CD4-positive, alpha-beta T cell (primary cell): ENCODE measurements at regions not wholly inside any gene's neighbourhood (a gene's known extent, or its start where the extent isn't known, plus 50 kb on each side); places are given as distances from the start of the nearest gene placed in this dataset.
A peak's percentile ranks its signal among the peaks of the same experiment; 100 is the strongest.

Experiments used
- ATAC-seq: fragments of 200-7000 bp; cut with Tn5 transposase; one replicate; pipeline ENCODE4 v1.10.0; 2022; ENCODE audit warnings: mild to moderate bottlenecking; ENCODE audit not compliant: poor library complexity
- CTCF ChIA-PET: fragments of 350-600 bp; sonication (Branson Sonifier 250); formaldehyde crosslinking; loops from one replicate; lab custom pipeline; 2021; ENCODE audit warnings: antibody characterized with exemption, inconsistent platforms; lab: Charles Lee
- POLR2A ChIA-PET: fragments of 350-600 bp; sonication (Branson Sonifier 250); formaldehyde crosslinking; loops from one replicate; lab custom pipeline; 2021; ENCODE audit warnings: antibody characterized with exemption, inconsistent platforms; lab: Charles Lee
- DNase-seq, 14 experiments: peaks; one replicate each; pipeline ENCODE4 v3.0.0-alpha.2; 2013 to 2020; ENCODE audit warnings: mixed read lengths in 2 of 14
- H3K27ac ChIP-seq, 2 donors: one replicate each; pipeline versions ENCODE4 v1.5.1 to v1.7.0; 2013; ENCODE audit warnings: low read length in 2 of 2, low read depth in 1 of 2, mild to moderate bottlenecking in 1 of 2
- H3K27me3 ChIP-seq, 2 experiments: 1 replicate in 1 of 2; 2 replicates in 1 of 2; pipeline versions ENCODE4 v1.6.1 to v1.7.0; 2013; ENCODE audit warnings: low read length in 2 of 2, control low read depth in 1 of 2, mild to moderate bottlenecking in 1 of 2, moderate library complexity in 1 of 2; ENCODE audit not compliant: insufficient read depth in 2 of 2, control insufficient read depth in 1 of 2
- H3K36me3 ChIP-seq: one replicate; pipeline ENCODE4 v1.6.1; 2013; ENCODE audit warnings: low read length, control low read depth; ENCODE audit not compliant: insufficient read depth
- H3K4me1 ChIP-seq: one replicate; pipeline ENCODE4 v1.6.1; 2013; ENCODE audit warnings: low read length, control low read depth; ENCODE audit not compliant: insufficient read depth
- H3K4me3 ChIP-seq: one replicate; pipeline ENCODE4 v1.5.1; 2013; ENCODE audit warnings: mild to moderate bottlenecking, low read length, moderate library complexity
- H3K9me3 ChIP-seq, 2 experiments: 1 replicate in 1 of 2; 2 replicates in 1 of 2; pipeline versions ENCODE4 v1.6.1 to v1.7.0; 2013; ENCODE audit warnings: low read length in 2 of 2, mild to moderate bottlenecking in 2 of 2, control low read depth in 1 of 2, moderate library complexity in 1 of 2; ENCODE audit not compliant: control insufficient read depth in 1 of 2, insufficient read depth in 1 of 2
- H3K27ac Mint-ChIP-seq: one replicate; pipeline ENCODE4 v1.8.0; 2020; ENCODE audit warnings: mixed read lengths
- H3K27me3 Mint-ChIP-seq: one replicate; pipeline ENCODE4 v1.8.0; 2021; ENCODE audit warnings: mixed read lengths
- H3K36me3 Mint-ChIP-seq: one replicate; pipeline ENCODE4 v1.8.0; 2021; ENCODE audit warnings: low read depth, mixed read lengths
- H3K4me1 Mint-ChIP-seq: one replicate; pipeline ENCODE4 v1.8.0; 2021; ENCODE audit warnings: low read depth, mixed read lengths
- H3K4me3 Mint-ChIP-seq: one replicate; pipeline ENCODE4 v1.8.0; 2020; ENCODE audit warnings: mild to moderate bottlenecking, mixed read lengths
- H3K9me3 Mint-ChIP-seq: one replicate; pipeline ENCODE4 v1.8.0; 2020; ENCODE audit warnings: mixed read lengths
- CTCF ChIP-seq: fragments of 200-600 bp; IDR thresholded peaks from one replicate; pipeline ENCODE4 v1.8.0; 2022; ENCODE audit warnings: antibody characterized with exemption, mild to moderate bottlenecking
- intact Hi-C, 2 experiments: fragments of 100-400 bp; cut with DNase I in 1 of 2; cut with micrococcal nuclease in 1 of 2; formaldehyde crosslinking; loops; one replicate each; pipeline versions ENCODE4 v1.15.1 to v1.9.0; 2023 to 2025; cut with DNase I, micrococcal nuclease

GRCh38 chr2:8489751-8490150 is 192.1 kb upstream of the ID2 start:
- peak overlapping the region; percentile 89 for H3K27ac Mint-ChIP-seq
- Histone ChIP-seq H3K9me3 (no peaks in the 10 kb centered on the region), H3K4me1 (peaks cover 48% of the 10 kb centered on the region), H3K4me3 (no peak overlapping the region), H3K27ac (peak overlapping the region in 1 of 2 donors; percentile 80), H3K36me3 (peaks cover under 1% of the 10 kb centered on the region), H3K27me3 (no peaks in the 10 kb centered on the region)
- intact Hi-C loops: no loop called here
- H3K36me3 Mint-ChIP-seq: no peaks in the 10 kb centered on the region
- ATAC-seq (no peak), DNase-seq (no peak)
- no peaks in the 10 kb centered on the region for H3K9me3 Mint-ChIP-seq
- no peaks in the 10 kb centered on the region for H3K27me3 Mint-ChIP-seq
- ChIA-PET POLR2A (interaction anchor here (1.4 to 2.2 kb wide), 3 partner anchors 32 to 192 kb away, joined by 3 to 9 read pairs (median 9); partner anchors contain the start of gene ID2), CTCF (interaction anchor here (2.9 kb wide), 1 partner anchor 55 kb away, joined by 12 read pairs; no protein-coding TSS in a partner anchor)
- peaks cover 49% of the 10 kb centered on the region for H3K4me1 Mint-ChIP-seq
- TF ChIP-seq CTCF: no peak
- no peak overlapping the region for H3K4me3 Mint-ChIP-seq

GRCh38 chr2:8490166-8490721 is 191.6 kb upstream of the ID2 start:
- Histone ChIP-seq H3K4me1 (peaks cover 43% of the 10 kb centered on the region), H3K27me3 (no peaks in the 10 kb centered on the region), H3K27ac (peak overlapping the region in 1 of 2 donors; percentile 80), H3K9me3 (no peaks in the 10 kb centered on the region), H3K4me3 (no peak overlapping the region), H3K36me3 (no peaks in the 10 kb centered on the region)
- ChIA-PET POLR2A (interaction anchor here (1.3 kb wide), 1 partner anchor 12 kb away, joined by 4 read pairs; no protein-coding TSS in a partner anchor), CTCF (interaction anchor here (2.9 kb wide), 1 partner anchor 54 kb away, joined by 12 read pairs; no protein-coding TSS in a partner anchor)
- ATAC-seq (no peak), DNase-seq (peak in 1 of 14 experiments; percentile 15)
- no peak for TF ChIP-seq CTCF
- Mint-ChIP-seq H3K27me3 (no peaks in the 10 kb centered on the region), H3K9me3 (no peaks in the 10 kb centered on the region), H3K27ac (no peak overlapping the region), H3K36me3 (no peaks in the 10 kb centered on the region), H3K4me1 (peaks cover 48% of the 10 kb centered on the region), H3K4me3 (no peak overlapping the region)
- intact Hi-C loops: no loop called here

- no peaks in the 10 kb centered on the region for H3K27me3 ChIP-seq
- H3K36me3 ChIP-seq: no peaks in the 10 kb centered on the region
- no peak overlapping the region for H3K27ac ChIP-seq
- intact Hi-C loops: no loop called here
- TF ChIP-seq CTCF: no peak
- H3K4me3 ChIP-seq: no peak overlapping the region
- ATAC-seq: no peak
- ChIA-PET CTCF (no interaction called here), POLR2A (interaction anchor here (1.3 kb wide), 1 partner anchor 13 kb away, joined by 4 read pairs; no protein-coding TSS in a partner anchor)
- Mint-ChIP-seq H3K4me3 (no peak overlapping the region), H3K27me3 (no peaks in the 10 kb centered on the region), H3K4me1 (peaks cover 35% of the 10 kb centered on the region), H3K9me3 (no peaks in the 10 kb centered on the region), H3K27ac (no peak overlapping the region), H3K36me3 (no peaks in the 10 kb centered on the region)
- no peaks in the 10 kb centered on the region for H3K9me3 ChIP-seq
- H3K4me1 ChIP-seq: peaks cover 41% of the 10 kb centered on the region
- peak in 1 of 14 experiments; percentile 4 for DNase-seq
Observed at GRCh38 chr2:8491296-8492027, 190.4 kb upstream of the ID2 start.
